ENCODE measurements at regions not wholly inside any gene's neighbourhood (a gene's known extent, or its start where the extent isn't known, plus 50 kb on each side); places are given as distances from the start of the nearest gene placed in this dataset.

GRCh38 chr6:166814390-166814789, 142.0 kb downstream of the RNASET2 start:
- no peaks in the 10 kb centered on the region for H3K36me3 ChIP-seq
- no peaks in the 10 kb centered on the region for H3K27me3 ChIP-seq
- H3K4me3 ChIP-seq: no peak overlapping the region
- no peak for TF ChIP-seq CTCF (IDR thresholded peaks at IDR 0.05; ENCODE audit: low read depth, low read length)
- H3K9me3 ChIP-seq (ENCODE audit: low read depth): no peaks in the 10 kb centered on the region
- no peak overlapping the region for H3K27ac ChIP-seq
- H3K4me1 ChIP-seq (ENCODE audit: low read depth): no peaks in the 10 kb centered on the region
- no peak for DNase-seq (ENCODE audit: low read depth in 1 of 2, low spot score in 1 of 2)

GRCh38 chr6:166813461-166813860, 142.9 kb downstream of the RNASET2 start:
- no peaks in the 10 kb centered on the region for H3K9me3 ChIP-seq (ENCODE audit: low read depth)
- H3K4me3 ChIP-seq: no peak overlapping the region
- no peaks in the 10 kb centered on the region for H3K36me3 ChIP-seq
- no peak overlapping the region for H3K27ac ChIP-seq
- H3K4me1 ChIP-seq (ENCODE audit: low read depth): no peaks in the 10 kb centered on the region
- H3K27me3 ChIP-seq: no peaks in the 10 kb centered on the region
- TF ChIP-seq CTCF (IDR thresholded peaks at IDR 0.05; ENCODE audit: low read depth, low read length): no peak
- DNase-seq (ENCODE audit: low read depth in 1 of 2, low spot score in 1 of 2): no peak

GRCh38 chr6:166810864-166811263, 145.5 kb downstream of the RNASET2 start:
- no peaks in the 10 kb centered on the region for H3K4me1 ChIP-seq (ENCODE audit: low read depth)
- H3K27ac ChIP-seq: no peak overlapping the region
- no peaks in the 10 kb centered on the region for H3K27me3 ChIP-seq
- no peak for DNase-seq (ENCODE audit: low read depth in 1 of 2, low spot score in 1 of 2)
- no peaks in the 10 kb centered on the region for H3K36me3 ChIP-seq
- no peak overlapping the region for H3K4me3 ChIP-seq
- no peaks in the 10 kb centered on the region for H3K9me3 ChIP-seq (ENCODE audit: low read depth)
- TF ChIP-seq CTCF (IDR thresholded peaks at IDR 0.05; ENCODE audit: low read depth, low read length): no peak

DNA sequence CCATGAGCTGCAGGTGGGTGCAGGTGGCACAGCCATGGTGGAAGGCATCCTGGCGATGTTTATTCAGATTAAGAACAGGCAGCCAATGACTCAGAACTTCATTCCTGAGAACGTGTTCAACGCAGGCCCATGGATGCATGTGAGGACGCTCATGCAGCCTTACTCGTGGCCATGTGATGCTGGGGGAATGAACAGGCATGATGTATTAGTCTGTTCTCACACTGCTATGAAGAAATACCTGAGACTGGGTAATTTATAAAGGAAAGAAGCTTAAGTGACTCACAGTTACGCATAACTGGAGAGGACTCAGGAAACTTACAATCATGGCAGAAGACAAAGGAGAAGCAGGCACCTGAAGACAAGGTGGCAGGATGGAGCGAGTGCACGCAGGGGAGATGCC, 146.6 kb downstream of the RNASET2 start:
- Histone ChIP-seq H3K9me3 (ENCODE audit: low read depth) (no peaks in the 10 kb centered on the region), H3K36me3 (no peaks in the 10 kb centered on the region), H3K27ac (no peak overlapping the region), H3K4me3 (no peak overlapping the region), H3K4me1 (ENCODE audit: low read depth) (no peaks in the 10 kb centered on the region), H3K27me3 (no peaks in the 10 kb centered on the region)
- DNase-seq (ENCODE audit: low read depth in 1 of 2, low spot score in 1 of 2): no peak
- TF ChIP-seq CTCF (IDR thresholded peaks at IDR 0.05; ENCODE audit: low read depth, low read length): no peak

- no peak for TF ChIP-seq CTCF (IDR thresholded peaks at IDR 0.05; ENCODE audit: low read depth, low read length)
- no peaks in the 10 kb centered on the region for H3K27me3 ChIP-seq
- no peaks in the 10 kb centered on the region for H3K4me1 ChIP-seq (ENCODE audit: low read depth)
- no peaks in the 10 kb centered on the region for H3K36me3 ChIP-seq
- H3K4me3 ChIP-seq: no peak overlapping the region
- H3K27ac ChIP-seq: no peak overlapping the region
- DNase-seq (ENCODE audit: low read depth in 1 of 2, low spot score in 1 of 2): no peak
- no peaks in the 10 kb centered on the region for H3K9me3 ChIP-seq (ENCODE audit: low read depth)
Observed at GRCh38 chr6:166806962-166807757, 149.2 kb downstream of the RNASET2 start.

Data from cardiac muscle cell (in vitro differentiated cells and primary cell).